Smooth muscle cell of the brain vasculature (primary cell): ENCODE measurements at regions not wholly inside any gene's neighbourhood (a gene's known extent, or its start where the extent isn't known, plus 50 kb on each side); places are given as distances from the start of the nearest gene placed in this dataset.
"Not testable (repeated sequence)": the region's sequence is repeated elsewhere in the genome, so short reads cannot be mapped to it uniquely, and the experiment has no call there.

Experiments
- DNase-seq: peaks from one replicate; pipeline ENCODE4 v3.0.0-alpha.2; 2012; ENCODE audit warnings: low read depth, low spot score

DNA sequence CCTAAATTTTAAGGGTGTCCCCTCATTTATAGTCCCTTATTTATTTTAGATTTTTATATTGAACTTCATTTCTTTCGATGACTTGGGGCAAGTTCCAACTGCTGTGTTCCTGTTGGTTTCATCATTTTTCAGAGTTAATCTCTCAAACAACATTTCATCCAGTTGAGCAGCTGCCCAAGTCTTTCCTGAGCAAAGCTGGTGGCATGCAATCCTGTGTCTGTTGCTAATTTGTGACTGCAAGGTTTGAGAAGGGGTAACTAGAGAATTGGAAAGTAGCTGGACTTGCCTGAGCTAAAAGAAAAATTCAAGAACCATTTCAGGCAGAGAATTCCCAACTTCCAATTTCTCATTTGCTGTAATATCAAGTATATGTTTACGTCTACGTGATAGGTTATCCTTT is 881.5 kb upstream of the SLC35B3 start:
- no peak for DNase-seq

DNA sequence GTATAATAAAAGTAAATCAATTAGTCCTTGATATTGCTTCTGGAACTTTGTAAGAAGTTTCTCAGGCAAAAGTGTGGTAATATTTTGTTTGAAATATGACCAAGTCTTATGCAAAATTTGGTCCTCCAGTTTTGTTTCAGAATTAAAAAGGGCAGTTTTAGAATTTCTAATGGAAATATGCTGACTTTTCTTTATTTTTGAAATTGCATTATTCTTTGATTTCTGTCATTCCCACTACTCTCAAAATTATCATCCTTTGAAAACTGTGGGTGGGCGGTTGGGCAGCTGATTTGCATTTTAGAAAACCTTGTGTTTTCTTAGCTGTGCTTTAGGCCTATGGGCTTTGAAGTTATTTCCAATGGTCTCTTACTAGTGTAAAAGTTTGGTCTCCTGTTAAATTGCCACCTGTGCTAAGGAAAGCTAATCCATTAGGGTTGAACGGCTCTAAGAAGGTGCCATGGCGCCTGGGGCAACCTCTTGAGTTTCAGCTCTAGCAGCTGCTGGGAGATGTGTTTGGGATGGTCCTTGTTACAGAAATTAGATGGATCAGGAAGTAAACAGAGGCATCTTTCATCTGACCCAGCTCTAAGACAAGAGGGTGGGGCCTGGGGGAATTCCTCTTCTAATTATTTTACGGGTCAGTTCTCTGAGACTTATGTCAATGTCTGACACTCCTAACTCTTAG is 880.8 kb upstream of the SLC35B3 start:
- DNase-seq = no peak

DNA sequence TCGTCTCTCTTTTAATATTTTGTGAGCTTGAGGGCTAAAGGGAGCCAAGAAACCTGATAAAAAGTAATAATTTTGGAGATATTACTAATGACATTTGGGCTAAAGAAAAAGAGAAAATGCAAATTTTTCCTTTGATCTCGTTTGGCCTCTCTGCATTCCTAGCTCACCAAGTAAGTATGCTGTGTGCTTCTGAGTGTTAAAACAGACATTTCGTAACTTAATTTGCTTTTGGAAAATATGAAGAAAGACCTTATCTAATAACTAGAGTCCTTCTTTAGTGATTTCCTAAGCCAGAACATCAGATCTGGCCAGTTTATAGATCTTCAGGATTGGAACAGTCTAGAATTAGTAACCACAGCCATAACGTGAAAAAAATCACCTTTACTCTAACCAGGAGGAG is 872.9 kb upstream of the SLC35B3 start:
- no peak for DNase-seq

DNA sequence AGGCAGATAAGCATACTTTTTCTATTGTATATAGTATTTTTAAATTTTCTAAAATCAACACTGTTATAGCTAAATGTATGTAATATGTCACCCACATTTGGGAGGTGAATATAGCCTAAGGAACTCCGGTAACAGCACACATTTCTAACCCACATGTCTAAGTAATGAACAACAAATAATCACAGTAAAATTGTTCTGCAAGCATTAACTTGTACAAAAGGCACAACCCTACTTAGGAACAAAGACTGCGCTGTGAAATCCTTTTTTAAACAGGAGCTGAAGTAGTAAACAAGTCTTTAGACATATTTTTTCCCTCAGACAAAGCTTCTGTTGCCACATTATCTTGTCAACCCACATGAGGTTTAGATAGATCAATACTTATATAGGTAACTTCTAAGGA is 872.4 kb upstream of the SLC35B3 start:
- DNase-seq = no peak

DNA sequence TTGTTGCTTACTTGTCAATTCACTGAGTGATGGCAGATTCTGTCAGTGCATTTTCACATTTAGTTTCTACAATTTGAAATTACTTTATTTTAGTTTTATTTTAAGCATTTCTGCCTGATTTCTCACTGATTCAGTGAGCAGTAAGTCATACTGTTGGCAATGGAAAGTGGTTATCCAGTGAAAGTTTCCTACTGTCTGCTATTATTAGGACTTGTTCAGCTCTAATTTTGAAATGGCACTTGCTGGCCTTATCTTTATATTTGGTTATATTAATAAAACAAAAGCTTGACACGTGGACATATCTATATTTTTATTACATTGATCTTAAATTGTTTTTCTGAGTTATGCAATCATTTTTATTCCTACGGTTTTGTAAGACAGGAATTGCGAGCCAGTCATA is 871.8 kb upstream of the SLC35B3 start:
- DNase-seq = no peak

DNA sequence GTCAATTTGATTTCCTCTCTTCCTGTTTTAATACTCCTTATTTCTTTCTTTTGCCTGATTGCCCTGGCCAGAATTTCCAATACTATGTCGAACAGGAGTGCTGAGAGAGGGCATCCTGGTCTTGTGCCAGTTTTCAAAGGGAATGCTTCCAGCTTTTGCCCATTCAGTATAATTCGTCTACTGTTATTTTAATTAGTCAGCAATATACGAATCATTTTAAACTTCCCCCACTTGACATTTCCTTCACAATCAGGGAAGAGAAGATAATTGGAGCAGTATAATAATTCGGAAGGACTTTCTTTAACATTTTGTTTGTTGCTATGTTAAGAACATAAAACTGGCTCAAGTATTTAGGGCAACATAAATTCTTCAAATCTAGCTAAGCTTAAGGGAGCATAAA is 860.3 kb upstream of the SLC35B3 start:
- DNase-seq = no peak

DNA sequence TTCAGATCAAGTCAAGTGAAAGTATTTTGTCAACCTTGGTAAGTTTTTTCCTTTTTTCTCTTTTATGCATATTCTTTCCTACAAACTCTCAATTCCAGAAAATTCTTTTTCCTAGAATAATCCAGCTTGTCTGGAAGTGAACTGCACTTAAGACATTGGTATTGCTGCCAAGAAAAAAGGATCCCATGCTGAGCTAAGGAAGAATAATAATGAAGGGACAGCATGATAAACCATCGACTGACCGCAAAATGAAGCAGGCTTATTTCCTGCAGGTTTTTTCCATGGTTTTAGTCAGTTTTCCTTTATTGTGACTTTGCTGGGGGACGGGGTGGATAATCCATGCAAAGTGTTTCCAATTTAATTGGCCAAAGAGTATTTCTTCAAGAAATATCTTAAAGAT is 857.6 kb upstream of the SLC35B3 start:
- DNase-seq = peak; percentile 69

DNA sequence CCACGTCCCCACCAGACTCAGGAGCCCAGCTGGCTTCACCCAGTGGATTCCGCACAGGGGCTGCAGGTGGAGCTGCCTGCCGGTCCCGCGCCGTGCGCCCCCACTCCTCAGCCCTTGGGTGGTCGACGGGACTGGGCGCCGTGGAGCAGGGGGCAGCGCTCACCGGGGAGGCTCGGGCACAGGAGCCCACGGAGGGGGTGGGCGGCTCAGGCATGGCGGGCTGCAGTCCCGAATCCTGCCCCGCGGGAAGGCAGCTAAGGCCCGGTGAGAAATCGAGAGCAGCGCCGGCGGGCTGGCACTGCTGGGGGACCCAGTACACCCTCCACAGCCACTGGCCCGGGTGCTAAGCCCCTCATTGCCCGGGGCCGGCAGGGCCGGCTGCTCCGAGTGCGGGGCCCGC is 855.0 kb upstream of the SLC35B3 start:
- not testable (repeated sequence) for DNase-seq

DNA sequence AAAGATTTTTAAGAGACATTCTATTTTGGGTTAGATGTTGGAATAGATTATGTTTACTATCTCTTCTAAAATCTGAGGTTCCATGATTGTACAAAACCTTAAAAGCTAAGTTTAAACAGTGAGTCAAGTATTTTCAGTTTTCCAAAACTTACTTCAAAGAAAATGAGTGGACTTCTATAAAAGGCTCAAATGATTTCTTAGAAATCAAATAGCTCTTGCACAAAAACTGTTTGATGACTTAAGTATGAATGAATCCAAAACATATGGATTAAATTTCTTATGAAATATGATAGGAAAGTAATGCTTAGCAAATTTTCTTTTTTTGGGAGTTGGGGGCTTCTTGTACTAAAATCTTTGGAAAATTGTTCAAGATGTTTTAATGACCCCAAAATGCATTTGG is 837.3 kb upstream of the SLC35B3 start:
- no peak for DNase-seq

DNA sequence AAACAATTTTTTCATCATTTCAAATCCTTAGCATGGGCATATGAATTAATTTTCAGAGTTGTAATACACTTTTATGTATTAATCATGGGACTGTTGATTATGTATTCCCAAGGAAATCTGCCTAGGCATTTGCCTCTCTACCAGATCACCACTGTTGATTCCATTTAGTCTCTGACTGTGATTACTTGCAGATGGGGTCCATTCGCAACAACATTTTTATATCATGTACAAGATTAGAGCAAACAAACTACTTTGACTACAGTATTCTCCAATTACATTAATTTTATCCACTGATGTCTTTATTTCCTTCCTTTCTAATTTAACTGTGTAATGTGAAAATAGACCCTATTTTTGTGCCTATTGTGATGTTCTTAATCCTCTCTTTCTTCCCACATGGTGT is 831.4 kb upstream of the SLC35B3 start:
- no peak for DNase-seq

DNA sequence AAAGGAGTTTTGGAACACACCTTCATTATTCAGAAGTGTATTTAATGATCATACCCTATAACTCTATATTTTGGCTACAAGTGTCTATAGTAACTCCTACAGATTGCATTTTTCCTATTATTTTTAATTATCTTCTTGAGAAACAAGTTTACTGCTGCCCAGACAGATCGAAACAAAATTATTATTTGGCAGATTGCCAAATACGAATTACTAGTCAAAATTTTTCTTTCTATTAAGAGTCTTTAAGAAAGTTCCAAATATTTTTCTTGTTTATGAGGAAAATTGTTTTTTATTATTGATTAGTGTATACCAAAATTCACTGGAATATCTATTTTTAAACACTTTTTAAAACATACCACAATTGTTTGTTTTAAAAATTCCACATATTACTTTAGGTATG is 821.9 kb upstream of the SLC35B3 start:
- DNase-seq = no peak

DNA sequence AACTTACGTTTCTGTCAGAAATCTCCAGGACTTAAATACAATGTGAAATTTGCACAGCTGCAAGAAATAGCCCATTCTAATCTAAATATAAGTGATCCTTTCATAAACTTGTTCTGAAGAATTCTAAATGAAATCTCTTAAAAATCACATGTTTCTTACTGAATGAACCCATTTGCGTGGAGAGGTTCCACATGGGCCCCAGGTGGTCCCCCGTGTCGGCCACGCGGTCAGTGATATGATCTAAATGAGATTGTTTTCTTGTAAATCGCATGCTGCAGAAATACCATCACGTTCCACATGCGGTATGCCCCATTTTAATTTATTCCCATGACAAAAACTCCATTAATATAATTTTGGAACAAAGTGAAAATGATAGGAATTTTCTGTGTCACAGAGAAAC is 818.9 kb upstream of the SLC35B3 start:
- DNase-seq = no peak

DNA sequence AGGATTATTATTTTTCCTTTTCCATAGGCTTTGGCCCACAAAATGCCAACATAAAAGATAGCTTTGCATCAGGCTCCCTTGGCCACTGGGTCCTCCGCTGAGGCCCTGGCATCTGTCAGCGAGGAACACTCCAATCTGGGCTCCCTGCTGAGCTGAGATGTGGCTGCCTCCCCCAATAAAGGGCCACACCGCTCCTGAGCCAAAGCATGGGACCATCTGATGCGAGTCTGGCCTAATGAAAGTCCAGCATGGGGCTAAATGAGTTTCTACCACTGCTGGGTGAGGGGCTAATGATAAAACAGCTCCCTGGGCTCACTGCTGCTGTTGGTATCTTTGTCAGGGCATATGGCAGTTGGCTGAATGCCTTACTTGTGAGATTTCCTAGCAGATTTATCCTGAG is 817.5 kb upstream of the SLC35B3 start:
- no peak for DNase-seq

DNA sequence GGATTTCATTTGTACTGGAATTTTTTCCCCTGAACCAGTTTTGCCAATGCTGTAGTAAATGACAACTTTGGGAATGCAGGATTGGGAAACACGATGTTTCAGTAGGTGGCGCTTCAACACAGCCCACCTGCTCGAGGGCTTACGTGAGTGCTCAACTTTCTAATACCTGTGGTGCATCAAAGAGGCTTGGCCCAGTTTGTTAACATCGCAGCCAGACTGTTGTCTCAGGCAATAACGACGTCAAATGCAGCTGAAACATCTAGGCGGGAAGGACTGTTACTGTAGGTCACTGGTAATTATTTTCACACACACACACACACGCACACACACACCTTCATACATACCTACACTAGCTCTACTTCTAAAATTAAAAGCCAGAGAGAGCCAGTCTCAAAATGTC is 815.5 kb upstream of the SLC35B3 start:
- peak; percentile 13 for DNase-seq

DNA sequence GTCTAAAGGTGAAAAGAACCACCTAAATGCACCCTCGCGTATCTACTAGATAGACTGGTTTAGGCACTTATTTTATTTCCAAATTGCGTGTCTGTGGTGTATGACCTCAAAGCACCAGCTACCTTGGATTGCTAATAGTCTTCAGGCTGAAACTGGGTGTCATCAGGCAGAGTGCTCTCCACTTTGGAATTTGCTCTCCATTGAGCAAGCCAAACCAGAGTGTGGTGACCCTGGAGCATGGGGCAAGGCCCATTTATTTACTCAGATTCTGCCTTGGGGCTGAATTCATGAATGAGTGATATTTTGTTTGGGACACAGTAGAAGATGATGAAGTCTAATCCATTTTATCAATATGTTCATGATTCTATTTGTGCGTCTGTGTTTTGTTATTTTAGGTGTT is 812.8 kb upstream of the SLC35B3 start:
- DNase-seq = no peak

DNA sequence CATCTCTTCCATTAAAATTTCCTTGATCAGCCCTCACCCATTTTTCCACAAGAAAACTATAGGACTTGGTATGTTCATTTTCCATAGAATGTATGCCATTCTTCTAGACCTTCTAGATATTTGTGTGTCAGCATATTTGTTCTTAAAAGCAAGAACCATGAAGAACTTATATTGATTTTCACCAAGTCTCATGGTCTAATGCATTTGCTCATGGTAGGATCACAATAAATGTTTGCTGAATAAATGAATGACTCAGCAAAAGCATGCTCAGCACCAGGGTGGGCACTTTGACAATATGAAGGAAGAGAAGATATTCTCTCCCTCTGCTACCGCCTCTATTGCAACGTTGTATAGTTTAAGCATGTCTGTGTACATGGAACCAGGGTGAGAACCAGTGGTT is 805.5 kb upstream of the SLC35B3 start:
- DNase-seq = no peak

DNA sequence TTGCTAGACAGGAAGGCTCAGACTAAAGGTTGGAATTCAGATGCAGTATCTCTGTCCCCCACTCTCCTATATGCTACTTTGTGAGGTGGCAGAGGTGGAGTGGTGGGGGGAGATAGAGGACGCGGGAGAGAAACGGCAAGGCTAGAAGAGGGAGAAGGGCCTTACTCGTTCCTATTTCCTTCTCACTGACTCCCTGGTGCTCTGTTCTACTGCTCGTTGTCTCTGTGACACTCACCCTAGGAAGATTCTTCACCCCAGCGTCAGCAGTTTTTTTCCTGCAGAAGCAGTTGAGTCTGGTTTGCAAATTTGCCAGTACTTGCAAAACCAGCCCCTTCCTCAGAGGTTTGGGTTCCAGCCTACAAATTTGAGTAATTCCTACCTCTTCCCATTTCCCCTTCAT is 801.1 kb upstream of the SLC35B3 start:
- DNase-seq = no peak

DNA sequence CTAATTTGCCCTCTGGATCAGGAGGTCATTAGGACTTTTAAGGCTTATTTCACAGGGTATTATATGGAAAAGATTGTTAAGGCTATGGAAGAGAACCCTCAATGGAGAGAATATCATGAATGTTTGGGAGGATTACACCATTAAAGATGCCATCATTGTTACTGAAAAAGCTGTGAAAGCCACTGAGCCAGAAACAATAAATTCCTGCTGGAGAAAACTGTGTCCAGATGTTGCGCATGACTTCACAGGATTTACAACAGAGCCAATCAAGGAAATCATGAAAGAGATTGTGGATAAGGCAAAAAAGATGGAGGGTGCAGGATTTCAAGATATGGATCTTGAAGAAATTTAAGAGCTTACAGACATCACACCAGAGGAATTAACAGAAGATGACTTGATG is 798.3 kb upstream of the SLC35B3 start:
- no peak for DNase-seq

DNA sequence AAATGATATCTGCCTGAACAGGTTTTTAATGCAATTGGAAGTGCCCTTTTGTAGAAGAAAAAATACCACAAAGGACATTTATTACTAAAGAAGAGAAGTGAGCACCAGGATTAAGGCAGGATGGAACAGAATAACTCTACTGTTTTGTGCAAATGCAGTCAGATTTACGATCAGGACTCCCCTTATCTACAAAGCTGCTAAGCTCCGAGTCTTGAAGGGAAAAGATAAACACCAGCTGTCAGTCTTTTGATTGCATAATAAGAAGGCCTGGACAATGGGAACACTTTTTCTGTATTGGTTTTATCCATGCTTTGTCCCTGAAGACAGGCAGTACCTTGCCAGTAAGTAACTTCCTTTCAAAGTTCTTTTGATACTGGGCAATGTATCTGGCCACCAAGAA is 797.9 kb upstream of the SLC35B3 start:
- DNase-seq = no peak

DNA sequence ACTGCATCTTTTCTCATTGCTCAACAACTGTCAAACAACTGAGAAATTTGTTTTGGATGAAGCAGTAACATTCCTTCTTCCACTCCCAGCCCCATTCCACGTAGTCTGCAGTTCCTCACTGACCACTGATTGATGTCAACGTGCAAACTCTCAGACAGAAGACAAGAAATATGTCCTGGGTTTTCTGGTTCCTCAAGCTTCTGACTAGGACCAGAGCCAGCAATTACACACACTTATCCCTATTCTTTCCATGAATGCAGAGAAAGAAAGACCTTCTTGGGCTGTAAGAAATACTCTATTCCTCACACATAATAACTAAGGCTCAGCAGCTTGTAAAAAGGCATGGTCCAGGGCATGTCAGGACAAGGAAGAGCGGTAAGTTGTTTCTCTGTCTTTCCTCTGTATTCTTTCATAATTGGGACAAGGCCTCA is 790.1 kb upstream of the SLC35B3 start:
- DNase-seq = no peak

DNA sequence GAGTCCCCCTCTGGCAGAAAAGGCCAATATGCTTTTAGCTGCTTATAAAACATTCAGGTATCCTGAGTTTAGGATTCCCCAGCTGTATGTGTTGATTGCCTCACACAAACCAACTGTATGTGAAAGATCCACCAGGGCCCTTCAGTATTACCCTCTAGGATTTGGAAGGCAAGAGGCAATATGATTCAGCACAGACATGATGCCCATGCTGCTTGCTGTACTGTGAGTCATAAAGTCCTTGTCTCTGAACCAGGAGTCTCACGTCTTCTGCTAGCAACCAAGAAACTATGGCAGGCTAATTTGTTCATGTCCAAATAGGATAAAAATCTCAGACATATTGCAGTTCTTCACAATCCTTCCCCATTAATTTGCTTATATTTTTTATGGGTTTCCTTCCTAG is 789.2 kb upstream of the SLC35B3 start:
- DNase-seq = no peak

DNA sequence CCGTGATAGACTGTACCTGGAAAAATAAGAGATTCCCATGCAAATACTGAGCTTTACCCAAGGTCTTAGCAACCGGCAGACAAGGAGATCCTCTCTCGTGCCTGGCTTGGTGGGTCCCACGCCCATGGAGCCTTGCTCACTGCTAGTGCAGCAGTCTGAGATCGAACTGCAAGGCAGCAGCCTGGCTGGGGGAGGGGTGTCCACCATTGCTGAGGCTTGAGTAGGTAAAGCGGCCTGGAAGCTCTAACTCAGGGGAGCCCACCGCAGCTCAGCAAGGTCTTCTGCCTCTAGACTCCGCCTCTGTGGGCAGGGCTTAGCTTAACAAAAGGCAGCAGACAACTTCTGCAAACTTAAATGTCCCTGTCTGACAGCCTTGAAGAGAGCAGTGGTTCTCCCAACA is 778.4 kb upstream of the SLC35B3 start:
- DNase-seq = not testable (repeated sequence)

DNA sequence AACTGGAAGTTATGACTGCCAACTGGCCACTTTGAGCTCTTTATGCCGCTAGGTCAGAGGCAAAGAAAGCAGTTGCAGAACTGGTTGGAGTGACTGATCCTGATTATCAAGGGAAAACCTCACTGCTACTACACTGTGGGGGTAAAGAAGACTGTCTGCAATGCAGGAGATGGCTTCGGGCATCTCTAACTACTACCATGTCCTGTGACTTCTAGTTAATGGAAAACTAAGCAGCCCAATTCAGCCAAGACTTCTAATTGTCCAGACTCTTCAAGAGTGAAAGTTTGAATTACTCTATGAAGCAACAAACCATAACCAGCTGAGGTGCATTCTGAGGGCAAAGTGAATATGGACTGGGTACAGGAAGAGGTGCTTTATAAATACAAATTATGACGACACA is 773.6 kb upstream of the SLC35B3 start:
- DNase-seq = no peak

DNA sequence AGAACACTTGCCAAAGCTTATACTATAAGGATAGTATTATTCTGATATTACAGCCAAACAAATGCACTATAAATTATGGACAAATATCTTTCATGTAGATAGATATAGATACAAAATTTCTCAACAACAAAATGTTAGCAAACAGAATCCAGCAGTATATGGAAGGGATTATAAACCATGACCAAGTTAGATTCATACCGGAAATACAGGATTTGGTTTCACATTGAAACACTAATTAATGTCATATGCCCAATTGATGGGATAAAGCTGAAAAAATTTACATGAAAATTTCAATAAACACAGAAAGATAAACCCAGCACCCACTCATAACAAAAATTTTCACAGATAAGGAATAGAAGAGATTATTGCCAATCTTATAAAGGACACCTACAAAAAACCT is 770.3 kb upstream of the SLC35B3 start:
- DNase-seq = no peak
